ENCODE measurements at regions not wholly inside any gene's neighbourhood (a gene's known extent, or its start where the extent isn't known, plus 50 kb on each side); places are given as distances from the start of the nearest gene placed in this dataset.
"Not testable (repeated sequence)": the region's sequence is repeated elsewhere in the genome, so short reads cannot be mapped to it uniquely, and the experiment has no call there.

GRCh38 chr1:165114022-165114888, 242.3 kb downstream of the LMX1A start:
- H3K4me3 ChIP-seq (ENCODE audit: low read length) = no peak overlapping the region
- peak; percentile 63 for DNase-seq (ENCODE audit: low read depth)
- TF ChIP-seq, protein P1, sequence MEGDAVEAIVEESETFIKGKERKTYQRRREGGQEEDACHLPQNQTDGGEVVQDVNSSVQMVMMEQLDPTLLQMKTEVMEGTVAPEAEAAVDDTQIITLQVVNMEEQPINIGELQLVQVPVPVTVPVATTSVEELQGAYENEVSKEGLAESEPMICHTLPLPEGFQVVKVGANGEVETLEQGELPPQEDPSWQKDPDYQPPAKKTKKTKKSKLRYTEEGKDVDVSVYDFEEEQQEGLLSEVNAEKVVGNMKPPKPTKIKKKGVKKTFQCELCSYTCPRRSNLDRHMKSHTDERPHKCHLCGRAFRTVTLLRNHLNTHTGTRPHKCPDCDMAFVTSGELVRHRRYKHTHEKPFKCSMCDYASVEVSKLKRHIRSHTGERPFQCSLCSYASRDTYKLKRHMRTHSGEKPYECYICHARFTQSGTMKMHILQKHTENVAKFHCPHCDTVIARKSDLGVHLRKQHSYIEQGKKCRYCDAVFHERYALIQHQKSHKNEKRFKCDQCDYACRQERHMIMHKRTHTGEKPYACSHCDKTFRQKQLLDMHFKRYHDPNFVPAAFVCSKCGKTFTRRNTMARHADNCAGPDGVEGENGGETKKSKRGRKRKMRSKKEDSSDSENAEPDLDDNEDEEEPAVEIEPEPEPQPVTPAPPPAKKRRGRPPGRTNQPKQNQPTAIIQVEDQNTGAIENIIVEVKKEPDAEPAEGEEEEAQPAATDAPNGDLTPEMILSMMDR (IDR thresholded peaks at IDR 0.05; ENCODE audit: insufficient read depth, low read depth, low read length, missing control alignments) = peak; percentile 86

- TF ChIP-seq, protein P1 (IDR thresholded peaks at IDR 0.05; ENCODE audit: insufficient read depth, low read depth, low read length, missing control alignments) = no peak
- DNase-seq (ENCODE audit: low read depth) = no peak
- no peak overlapping the region for H3K4me3 ChIP-seq (ENCODE audit: low read length)
These were observed 244.3 kb downstream of the LMX1A start for GRCh38 chr1:165112260-165112659.

DNA sequence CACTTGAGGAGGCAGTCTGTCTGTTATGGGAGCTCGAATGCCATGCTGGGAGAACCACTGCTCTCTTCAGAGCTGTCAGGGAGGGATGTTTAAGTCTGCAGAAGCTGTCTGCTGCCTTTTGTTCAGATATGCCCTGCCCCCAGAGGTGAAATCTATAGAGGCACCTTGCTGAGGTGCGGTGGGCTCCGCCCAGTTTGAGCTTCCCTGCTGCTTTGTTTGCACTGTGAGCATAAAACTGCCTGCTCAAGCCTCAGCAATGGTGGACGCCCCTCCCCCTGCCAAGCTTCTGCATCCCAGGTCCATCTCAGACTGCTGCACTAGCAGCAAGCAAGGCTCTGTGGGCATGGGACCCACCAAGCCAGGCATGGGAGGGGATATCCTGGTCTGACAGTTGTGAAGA, 247.5 kb downstream of the LMX1A start:
- no peak overlapping the region for H3K4me3 ChIP-seq (ENCODE audit: low read length)
- DNase-seq (ENCODE audit: low read depth) = no peak
- TF ChIP-seq, protein P1 (IDR thresholded peaks at IDR 0.05; ENCODE audit: insufficient read depth, low read depth, low read length, missing control alignments) = no peak

DNA sequence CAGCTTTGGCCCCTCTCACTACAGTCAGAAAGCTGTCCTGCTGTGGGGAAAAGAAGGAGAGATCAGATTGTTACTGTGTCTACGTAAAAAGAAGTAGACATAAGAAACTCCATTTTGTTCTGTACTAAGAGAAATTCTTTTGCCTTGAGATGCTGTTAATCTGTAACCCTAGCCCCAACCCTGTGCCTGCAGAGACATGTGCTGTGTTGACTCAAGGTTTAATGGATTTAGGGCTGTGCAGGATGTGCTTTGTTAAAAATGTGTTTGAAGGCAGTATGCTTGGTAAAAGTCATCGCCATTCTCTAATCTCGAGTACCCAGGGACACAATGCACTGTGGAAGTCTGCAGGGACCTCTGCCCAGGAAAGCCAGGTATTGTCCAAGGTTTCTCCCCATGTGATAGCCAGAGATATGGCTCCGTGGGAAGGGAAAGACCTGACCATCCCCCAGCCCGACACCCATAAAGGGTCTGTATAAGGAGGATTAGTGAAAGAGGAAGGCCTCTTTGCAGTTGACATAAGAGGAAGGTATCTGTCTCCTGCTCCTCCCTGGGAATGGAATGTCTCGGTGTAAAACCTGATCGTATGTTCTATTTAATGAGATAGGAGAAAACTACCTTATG, 263.9 kb downstream of the LMX1A start:
- not testable (repeated sequence) for H3K4me3 ChIP-seq (ENCODE audit: low read length)
- DNase-seq (ENCODE audit: low read depth) = peak; percentile 82

DNA sequence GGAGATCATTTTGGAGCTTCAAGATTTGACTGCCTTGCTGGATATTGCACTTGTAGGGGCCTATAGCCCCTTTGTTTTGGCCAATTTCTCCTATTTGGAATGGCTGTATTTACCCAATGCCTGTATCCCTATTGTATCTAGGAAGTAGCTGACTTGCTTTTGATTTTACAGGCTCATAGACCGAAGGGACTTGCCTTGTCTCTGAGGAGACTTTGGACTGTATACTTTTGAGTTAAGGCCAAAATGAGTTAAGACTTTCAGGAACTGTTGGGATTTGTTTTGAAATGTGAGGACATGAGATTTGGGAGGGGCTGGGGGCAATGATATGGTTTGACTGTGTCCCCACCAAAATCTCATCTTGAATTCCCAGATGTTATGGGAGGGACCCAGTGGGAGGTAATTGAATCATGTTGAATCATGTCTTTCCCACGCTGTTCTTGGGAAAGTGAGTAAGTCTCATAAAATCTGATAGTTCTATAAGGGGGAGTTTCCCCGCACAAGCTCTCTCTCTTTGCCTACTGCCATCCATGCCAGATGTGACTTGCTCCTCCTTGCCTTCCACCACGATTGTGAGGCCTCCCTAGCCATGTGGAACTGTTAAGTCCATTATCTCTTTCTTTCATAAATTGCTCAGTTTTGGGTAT, 276.1 kb downstream of the LMX1A start:
- TF ChIP-seq, protein P1 (IDR thresholded peaks at IDR 0.05; ENCODE audit: insufficient read depth, low read depth, low read length, missing control alignments) = no peak
- DNase-seq (ENCODE audit: low read depth) = peak; percentile 10
- no peak overlapping the region for H3K4me3 ChIP-seq (ENCODE audit: low read length)

GRCh38 chr1:165078391-165078790, 278.1 kb downstream of the LMX1A start:
- no peak for DNase-seq (ENCODE audit: low read depth)
- H3K4me3 ChIP-seq (ENCODE audit: low read length) = no peak overlapping the region
- TF ChIP-seq, protein P1 (IDR thresholded peaks at IDR 0.05; ENCODE audit: insufficient read depth, low read depth, low read length, missing control alignments) = no peak

DNA sequence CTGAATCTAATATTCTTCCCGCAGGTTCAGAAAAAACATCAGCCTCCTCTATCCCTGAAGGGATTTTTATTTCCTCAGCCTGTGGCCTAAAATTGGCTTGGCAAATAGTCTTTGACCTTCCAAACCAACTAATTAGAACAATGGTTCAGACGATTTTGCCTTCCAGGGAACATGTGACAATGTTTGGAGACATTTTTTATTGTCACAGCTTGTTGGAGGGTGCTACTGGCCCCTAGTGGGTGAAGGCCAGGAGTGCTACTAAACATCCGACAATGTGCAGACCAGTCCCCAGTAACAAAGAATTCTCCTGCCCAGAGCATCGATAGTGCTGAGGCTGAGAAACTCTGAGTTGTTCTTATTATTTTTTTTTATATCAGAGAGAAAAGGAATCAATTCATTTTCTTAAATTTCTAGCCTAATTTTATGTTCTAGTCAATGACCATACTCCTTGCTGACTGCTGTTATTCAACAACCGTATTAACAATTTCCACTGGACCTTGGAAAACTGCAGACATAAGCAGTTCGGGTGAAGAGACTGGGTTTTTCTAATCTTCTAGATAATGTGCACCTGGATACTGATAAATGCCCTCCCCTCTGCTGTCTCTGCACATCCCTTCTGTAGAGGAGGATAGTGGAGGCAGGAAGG, 280.7 kb downstream of the LMX1A start:
- DNase-seq (ENCODE audit: low read depth) = peak; percentile 22
- TF ChIP-seq, protein P1 (IDR thresholded peaks at IDR 0.05; ENCODE audit: insufficient read depth, low read depth, low read length, missing control alignments) = peak; percentile 56

More for the DNA sequence above, 280.7 kb downstream of the LMX1A start:
- H3K4me3 ChIP-seq (ENCODE audit: low read length) = no peak overlapping the region

Data from epithelial cell of esophagus (primary cell).